H9 (cell line): ENCODE measurements at regions not wholly inside any gene's neighbourhood (a gene's known extent, or its start where the extent isn't known, plus 50 kb on each side); places are given as distances from the start of the nearest gene placed in this dataset.

Experiments
- DNase-seq: peaks from one replicate; pipeline ENCODE4 v3.0.0-alpha.2; 2017
- H2AFZ ChIP-seq: one replicate; pipeline ENCODE4 v1.6.1; 2013; ENCODE audit warnings: mild to moderate bottlenecking, low read length, control low read depth, moderate library complexity
- H2AK5ac ChIP-seq: 2 replicates; pipeline ENCODE4 v1.6.1; 2013; ENCODE audit warnings: low read length, control low read depth, mixed read lengths; ENCODE audit not compliant: insufficient read length
- H2BK120ac ChIP-seq: one replicate; pipeline ENCODE4 v1.6.1; 2013; ENCODE audit warnings: low read depth, mild to moderate bottlenecking, low read length, control low read depth, inconsistent platforms; ENCODE audit not compliant: poor library complexity, severe bottlenecking
- H2BK12ac ChIP-seq: 2 replicates; pipeline ENCODE4 v1.6.1; 2013; ENCODE audit warnings: low read length, control low read depth, mixed read lengths, low read depth; ENCODE audit not compliant: insufficient read length
- H2BK15ac ChIP-seq: 2 replicates; pipeline ENCODE4 v1.6.1; 2013; ENCODE audit warnings: low read depth, low read length, control low read depth
- H2BK20ac ChIP-seq: one replicate; pipeline ENCODE4 v1.6.1; 2013; ENCODE audit warnings: low read depth, mild to moderate bottlenecking, low read length, control low read depth, inconsistent platforms; ENCODE audit not compliant: poor library complexity, severe bottlenecking
- H2BK5ac ChIP-seq: 2 replicates; pipeline ENCODE4 v1.6.1; 2013; ENCODE audit warnings: low read length, control low read depth, mixed read lengths; ENCODE audit not compliant: insufficient read length
- H3K14ac ChIP-seq: 2 replicates; pipeline ENCODE4 v1.6.1; 2013; ENCODE audit warnings: low read length, control low read depth; ENCODE audit not compliant: insufficient read depth
- H3K18ac ChIP-seq: 2 replicates; pipeline ENCODE4 v1.6.1; 2013; ENCODE audit warnings: low read depth, mild to moderate bottlenecking, mixed read lengths, low read length, control low read depth; ENCODE audit not compliant: insufficient read length
- H3K23ac ChIP-seq: 2 replicates; pipeline ENCODE4 v1.6.1; 2013; ENCODE audit warnings: low read length, control low read depth, mixed read lengths, low read depth; ENCODE audit not compliant: insufficient read length
- H3K23me2 ChIP-seq: 2 replicates; pipeline ENCODE4 v1.6.1; 2013; ENCODE audit warnings: low read depth, mild to moderate bottlenecking, mixed read lengths, low read length, control low read depth; ENCODE audit not compliant: insufficient read length, poor library complexity, severe bottlenecking
- H3K27ac ChIP-seq: 2 replicates; pipeline ENCODE4 v1.5.1; 2013; ENCODE audit warnings: low read length, control low read depth, mixed read lengths, low read depth; ENCODE audit not compliant: insufficient read length
- H3K27me3 ChIP-seq: 2 replicates; pipeline ENCODE4 v1.6.1; 2013; ENCODE audit warnings: low read length, control low read depth, inconsistent platforms; ENCODE audit not compliant: insufficient read depth
- H3K4ac ChIP-seq: 2 replicates; pipeline ENCODE4 v1.6.1; 2013; ENCODE audit warnings: low read depth, mild to moderate bottlenecking, control low read depth, inconsistent platforms, low read length, moderate library complexity
- H3K4me1 ChIP-seq: 2 replicates; pipeline ENCODE4 v1.6.1; 2013; ENCODE audit warnings: low read length, control low read depth, inconsistent platforms; ENCODE audit not compliant: insufficient read depth
- H3K4me2 ChIP-seq: 2 replicates; pipeline ENCODE4 v1.6.1; 2013; ENCODE audit warnings: low read length, control low read depth, mixed read lengths; ENCODE audit not compliant: insufficient read length, insufficient read depth
- H3K56ac ChIP-seq: 2 replicates; pipeline ENCODE4 v1.6.1; 2013; ENCODE audit warnings: low read depth, mild to moderate bottlenecking, mixed read lengths, low read length, control low read depth; ENCODE audit not compliant: insufficient read length
- H3K79me1 ChIP-seq: 2 replicates; pipeline ENCODE4 v1.6.1; 2013; ENCODE audit warnings: low read depth, mild to moderate bottlenecking, moderate library complexity, low read length, control low read depth, inconsistent platforms; ENCODE audit not compliant: insufficient read depth, poor library complexity, severe bottlenecking
- H3K79me2 ChIP-seq: 2 replicates; pipeline ENCODE4 v1.6.1; 2013; ENCODE audit warnings: low read length, control low read depth, inconsistent platforms; ENCODE audit not compliant: insufficient read depth
- H3K9ac ChIP-seq: 2 replicates; pipeline ENCODE4 v1.6.1; 2013; ENCODE audit warnings: low read length, control low read depth, mixed read lengths; ENCODE audit not compliant: insufficient read length; ENCODE audit errors: extremely low read depth
- H3K9me3 ChIP-seq: one replicate; pipeline ENCODE4 v1.6.1; 2013; ENCODE audit warnings: low read depth, low read length, inconsistent platforms; ENCODE audit not compliant: control insufficient read depth
- H3T11ph ChIP-seq: one replicate; pipeline ENCODE4 v1.6.1; 2013; ENCODE audit warnings: mild to moderate bottlenecking, low read length, control low read depth, inconsistent platforms
- H4K20me1 ChIP-seq: one replicate; pipeline ENCODE4 v1.6.1; 2013; ENCODE audit not compliant: control insufficient read depth, insufficient read length, insufficient read depth
- H4K5ac ChIP-seq: 2 replicates; pipeline ENCODE4 v1.6.1; 2013; ENCODE audit warnings: low read depth, mild to moderate bottlenecking, mixed read lengths, low read length, control low read depth; ENCODE audit not compliant: insufficient read length
- H4K8ac ChIP-seq: replicated peaks from 2 replicates; pipeline ENCODE4 v1.6.1; 2013; ENCODE audit warnings: low read length, control low read depth, mixed read lengths, low read depth; ENCODE audit not compliant: insufficient read length
- H4K91ac ChIP-seq: 2 replicates; pipeline ENCODE4 v1.6.1; 2013; ENCODE audit warnings: low read depth, mild to moderate bottlenecking, moderate library complexity, mixed read lengths, low read length, control low read depth; ENCODE audit not compliant: insufficient read length
- H3K27ac Mint-ChIP-seq, 3 experiments: 2 replicates in 2 of 3; 3 replicates in 1 of 3; pipeline ENCODE4 v1.8.0; 2020 to 2021; ENCODE audit warnings: mixed read lengths in 3 of 3, mild to moderate bottlenecking in 1 of 3, moderate library complexity in 1 of 3
- H3K27me3 Mint-ChIP-seq: 2 replicates; pipeline ENCODE4 v1.8.0; 2021; ENCODE audit warnings: low read depth, mild to moderate bottlenecking, moderate library complexity, mixed read lengths
- H3K36me3 Mint-ChIP-seq, 3 experiments: 2 replicates in 2 of 3; 3 replicates in 1 of 3; pipeline ENCODE4 v1.8.0; 2020 to 2021; ENCODE audit warnings: low read depth in 3 of 3, mixed read lengths in 3 of 3; ENCODE audit not compliant: insufficient read depth in 1 of 3
- H3K4me1 Mint-ChIP-seq, 2 experiments: 2 replicates each; pipeline ENCODE4 v1.8.0; 2020; ENCODE audit warnings: mixed read lengths in 2 of 2
- H3K4me3 Mint-ChIP-seq, 2 experiments: 2 replicates in 1 of 2; 3 replicates in 1 of 2; pipeline ENCODE4 v1.8.0; 2020 to 2021; ENCODE audit warnings: mild to moderate bottlenecking in 2 of 2, mixed read lengths in 2 of 2, moderate library complexity in 1 of 2
- H3K9me3 Mint-ChIP-seq, 2 experiments: 2 replicates in 1 of 2; 3 replicates in 1 of 2; pipeline ENCODE4 v1.8.0; 2020; ENCODE audit warnings: mild to moderate bottlenecking in 2 of 2, mixed read lengths in 2 of 2, moderate library complexity in 1 of 2
- CTCF ChIP-seq: fragments of 200-600 bp; sonication (generic); conservative IDR thresholded peaks from 3 replicates; pipeline ENCODE4 v1.8.0; 2021; ENCODE audit warnings: antibody characterized with exemption, mild to moderate bottlenecking
- WGBS: extraction: QIAGEN DNeasy Blood & Tissue Kit; methylation state at CpG from one replicate; pipeline ENCODE4 v1.1.7; 2013; ENCODE audit warnings: missing lambda C conversion rate, low lambda C conversion rate, mixed read lengths; ENCODE audit not compliant: insufficient read length; ENCODE audit errors: extremely low coverage; 5-methylcytosine and 5-hydroxymethylcytosine counted together

GRCh38 chr11:115612046-115612730 lies 108.0 kb upstream of the CADM1 start:
- Histone ChIP-seq H3K23ac (no peak overlapping the region), H2BK15ac (no peak overlapping the region; the same call in 1 of the 2 replicates), H2AFZ (peak overlapping the region; percentile 65), H3K14ac (no peak overlapping the region; the same call in 1 of the 2 replicates), H3K4me1 (peaks cover 2% of the 10 kb centered on the region; the same call in 1 of the 2 replicates), H3K23me2 (no peaks in the 10 kb centered on the region), H3K27ac (no peak overlapping the region), H4K91ac (no peak overlapping the region), H4K20me1 (no peaks in the 10 kb centered on the region), H2BK12ac (no peak overlapping the region), H3K27me3 (no peaks in the 10 kb centered on the region), H3K79me2 (no peaks in the 10 kb centered on the region), H3K4ac (no peak overlapping the region), H3T11ph (no peak overlapping the region), H3K9ac (no peak overlapping the region), H2BK20ac (no peak overlapping the region), H2AK5ac (no peak overlapping the region), H4K8ac (no peak overlapping the region), H3K18ac (no peak overlapping the region), H3K9me3 (no peaks in the 10 kb centered on the region), H3K4me2 (no peak overlapping the region), H2BK120ac (no peak overlapping the region), H2BK5ac (no peak overlapping the region), H4K5ac (no peak overlapping the region), H3K56ac (no peak overlapping the region), H3K79me1 (no peaks in the 10 kb centered on the region)
- DNase-seq: peak; percentile 60
- H3K4me1 Mint-ChIP-seq: peaks cover 18 to 22% of the 10 kb centered on the region in 2 experiments
- no CpG with 5 or more reads among the region's 9 CpGs for WGBS
- 0 out of 7 replicates have a peak overlapping the region, but pooled peaks of 1 of the 3 experiments have one; percentile 3 for H3K27ac Mint-ChIP-seq
- no peak for TF ChIP-seq CTCF
- H3K9me3 Mint-ChIP-seq: no peaks in the 10 kb centered on the region
- peaks cover 52% of the 10 kb centered on the region for H3K27me3 Mint-ChIP-seq
- H3K36me3 Mint-ChIP-seq: no peaks in the 10 kb centered on the region
- peak overlapping the region in 1 of 2 experiments; percentile 2; a peak in 2 of 5 replicates for H3K4me3 Mint-ChIP-seq
